Activated T-helper 1 cell treated with Interleukin-2 at 50 U/mL for 16 hours (primary cell): ENCODE measurements at regions not wholly inside any gene's neighbourhood (a gene's known extent, or its start where the extent isn't known, plus 50 kb on each side); places are given as distances from the start of the nearest gene placed in this dataset.

Experiments
- DNase-seq: peaks from one replicate; pipeline ENCODE4 v3.0.0-alpha.2; 2020; ENCODE audit warnings: low read depth

DNA sequence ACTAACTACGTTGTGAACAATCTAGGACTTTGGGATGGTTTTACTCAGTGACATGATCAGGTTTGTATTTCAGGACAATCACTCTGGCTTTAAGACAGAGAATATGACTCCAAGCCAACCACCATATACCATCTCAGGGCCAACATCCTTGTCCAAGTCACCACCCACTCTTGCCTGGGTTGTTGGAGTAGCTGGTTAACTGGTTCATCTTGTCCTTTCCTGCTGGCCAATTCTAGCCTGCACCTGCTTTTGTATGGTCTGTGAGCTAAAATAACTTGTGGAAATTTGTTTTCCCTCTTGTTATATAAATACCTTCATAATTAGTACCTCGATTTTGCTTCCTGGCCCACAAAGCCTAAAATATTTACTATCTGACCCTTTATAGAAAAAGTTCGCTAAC, 306.8 kb upstream of the STT3B start:
- DNase-seq, result no peak

DNA sequence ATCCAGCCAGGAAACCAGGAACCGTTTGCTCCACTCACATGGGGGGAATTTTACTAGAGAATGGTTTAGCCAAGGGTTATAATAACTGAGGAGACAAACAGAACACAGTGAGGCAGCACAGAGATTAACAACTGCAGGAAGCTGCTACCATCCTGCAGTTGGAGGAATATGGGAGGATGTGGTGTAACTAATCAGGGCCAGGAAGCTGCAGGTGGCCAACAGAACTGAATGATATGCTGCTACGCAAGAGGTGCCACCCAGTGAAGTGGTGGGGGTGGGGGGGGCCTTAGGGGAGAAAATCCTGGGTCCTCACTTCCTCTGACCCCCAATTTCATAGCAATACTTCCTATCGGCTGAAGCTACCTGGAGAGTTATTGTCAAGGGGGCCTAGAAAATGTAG, 306.4 kb upstream of the STT3B start:
- no peak for DNase-seq

DNA sequence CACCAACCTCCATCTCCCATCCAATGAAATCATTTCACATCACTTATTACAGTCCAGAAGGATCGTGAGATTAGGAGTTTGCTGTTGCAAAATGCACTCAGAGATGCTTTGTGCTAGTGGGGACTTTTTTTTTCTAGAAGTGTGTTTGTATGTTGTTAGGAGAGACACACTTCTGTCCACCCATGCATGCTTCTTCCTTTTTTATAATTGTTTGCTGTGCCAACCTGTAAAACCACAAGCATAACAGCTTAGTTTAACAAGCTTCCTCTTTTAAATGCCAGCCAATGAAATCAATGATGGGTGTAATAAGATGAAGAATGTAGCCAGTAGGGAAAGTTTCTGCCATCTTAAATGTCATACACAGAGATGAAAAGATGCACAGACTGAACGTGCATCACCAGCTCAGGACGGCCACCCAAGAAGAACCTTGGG, 305.6 kb upstream of the STT3B start:
- no peak for DNase-seq

DNA sequence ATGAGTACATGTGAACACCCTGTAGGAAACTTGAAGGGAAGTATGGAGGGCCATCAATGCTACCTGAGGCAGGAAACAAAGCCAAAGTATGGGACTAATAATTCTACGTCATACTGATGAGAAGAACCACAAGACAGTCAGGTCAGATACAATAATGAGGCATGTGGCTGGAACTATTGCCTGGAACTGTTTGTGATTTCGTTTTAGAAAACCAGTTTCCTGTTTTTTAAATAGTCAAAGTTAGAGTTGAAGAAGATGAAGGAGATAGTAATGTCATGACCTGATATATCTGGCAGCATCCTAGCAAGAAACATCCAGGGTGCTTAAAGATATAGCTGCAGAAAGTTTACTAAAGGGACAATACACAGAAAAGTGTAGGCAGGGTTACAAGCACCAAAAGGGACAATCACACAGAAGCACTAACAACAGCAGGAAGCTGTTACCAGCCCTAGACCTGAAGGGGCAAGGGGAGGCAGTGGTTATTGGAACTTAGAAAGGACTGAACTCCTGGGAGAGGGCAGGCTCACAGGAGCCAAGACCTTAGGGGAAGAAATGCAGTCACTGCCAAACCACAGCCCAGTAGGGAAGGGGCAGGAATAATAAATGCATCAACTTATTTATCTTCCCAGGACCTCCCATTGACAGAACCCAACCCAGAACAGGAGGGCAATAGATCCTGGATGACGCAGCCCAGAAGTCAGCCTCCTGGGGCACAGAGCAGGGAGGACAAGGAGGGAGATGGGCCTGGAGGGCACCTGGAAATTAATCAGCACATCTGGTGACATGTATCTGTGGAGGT, 302.1 kb upstream of the STT3B start:
- DNase-seq, result no peak

- no peak for DNase-seq
Observed at GRCh38 chr3:31232055-31233025, 300.4 kb upstream of the STT3B start.

DNA sequence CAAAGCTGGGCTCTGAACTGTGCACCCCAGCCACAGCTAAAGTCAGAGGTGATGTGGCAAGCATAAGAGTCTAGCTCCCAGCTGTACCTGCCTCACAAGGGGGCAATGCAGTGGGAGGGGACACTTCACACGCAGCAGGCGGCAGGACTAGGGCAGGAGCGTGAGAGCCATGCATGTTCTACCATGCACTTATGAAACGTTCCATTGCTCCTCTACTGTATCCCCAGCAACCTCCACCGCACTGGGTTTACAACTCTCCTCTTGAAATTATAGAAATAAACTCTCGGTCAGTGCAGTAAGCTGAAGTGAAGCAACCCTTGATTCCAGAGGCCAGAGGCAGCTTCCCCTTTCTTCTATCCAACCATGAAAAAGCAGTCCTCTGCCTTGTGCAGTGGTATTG, 298.6 kb upstream of the STT3B start:
- DNase-seq, result no peak

GRCh38 chr3:31235062-31235700, 297.5 kb upstream of the STT3B start:
- no peak for DNase-seq

DNA sequence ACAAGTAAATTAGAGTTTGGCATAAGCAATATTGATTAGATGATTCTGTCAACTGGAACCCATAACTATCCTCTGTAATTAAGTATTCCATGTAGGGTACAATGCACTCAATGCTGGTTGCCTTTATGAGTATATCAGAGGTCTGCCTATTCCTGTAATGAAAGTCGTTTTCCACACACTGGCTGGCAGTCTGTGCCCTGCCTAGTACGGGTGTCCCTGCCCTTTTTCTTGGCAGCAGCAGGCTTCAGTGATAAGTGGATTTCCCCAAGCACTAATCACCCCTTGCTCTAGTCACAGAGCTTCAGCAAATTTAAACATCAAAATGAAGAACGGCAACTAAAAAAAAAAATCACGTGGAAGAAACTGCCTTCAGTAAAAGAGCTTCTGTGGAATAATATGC, 294.8 kb upstream of the STT3B start:
- no peak for DNase-seq

DNA sequence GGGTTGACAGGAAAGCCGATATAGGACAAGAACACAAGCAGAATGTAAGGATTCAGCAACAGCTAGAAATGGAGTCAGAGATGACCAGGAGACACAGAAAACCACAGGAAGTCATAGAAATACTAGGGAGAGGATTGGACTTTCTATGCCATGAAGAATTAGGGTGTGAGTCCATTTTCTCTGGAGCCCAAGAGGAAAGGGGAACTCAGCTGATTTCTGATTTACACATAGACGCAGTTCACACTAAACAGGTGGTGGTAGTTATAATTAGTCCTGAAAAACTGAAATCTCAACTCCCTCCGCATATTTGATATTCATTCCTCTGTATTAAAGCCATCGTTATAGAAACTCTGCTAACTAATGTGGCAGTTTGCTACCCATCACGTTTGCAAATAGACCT, 292.7 kb upstream of the STT3B start:
- DNase-seq, result no peak

- DNase-seq, result no peak
Observed at GRCh38 chr3:31240466-31240865, 292.3 kb upstream of the STT3B start.

DNA sequence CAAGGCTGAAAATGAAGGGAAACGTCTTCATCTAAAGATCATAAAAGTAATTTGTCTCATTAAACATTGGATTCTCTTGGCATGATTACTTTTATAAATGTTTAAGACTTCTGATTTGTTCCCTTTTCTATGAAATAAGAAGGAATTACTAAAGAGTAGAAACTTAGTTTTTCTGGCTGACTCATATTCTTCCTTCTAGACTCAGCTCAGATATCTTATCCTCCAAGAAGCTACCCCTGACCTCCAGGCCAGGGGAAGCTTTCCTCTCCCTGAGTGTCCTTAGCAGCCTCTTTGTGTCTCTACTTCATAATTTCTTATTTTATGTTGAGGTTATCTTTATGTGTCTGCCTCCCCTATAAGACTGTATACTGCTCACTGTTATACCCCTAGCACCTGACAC, 291.9 kb upstream of the STT3B start:
- DNase-seq, result no peak

DNA sequence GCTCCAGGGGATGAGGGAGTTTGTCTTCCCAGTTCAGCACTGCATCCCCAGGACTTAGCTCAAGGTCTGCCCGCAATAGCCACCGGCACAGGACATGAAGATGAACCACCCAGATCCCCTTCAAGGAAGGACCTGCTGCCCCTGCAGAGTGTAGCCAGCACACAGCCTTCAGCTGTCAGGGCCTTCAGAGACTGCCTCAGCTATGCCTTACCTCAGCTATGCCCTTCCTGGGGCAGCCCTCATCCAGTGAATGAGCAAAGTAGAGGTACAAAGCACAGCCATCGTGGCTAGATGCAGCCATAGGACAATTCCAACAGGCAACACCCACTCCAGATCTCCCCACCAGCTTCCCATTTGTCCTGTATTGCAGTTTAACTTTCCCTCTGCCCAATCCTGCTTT, 291.2 kb upstream of the STT3B start:
- DNase-seq, result no peak

- no peak for DNase-seq
Observed at GRCh38 chr3:31242026-31242960, 290.4 kb upstream of the STT3B start.

GRCh38 chr3:31244929-31245817, 287.6 kb upstream of the STT3B start:
- DNase-seq, result no peak

GRCh38 chr3:31246293-31247062, 286.2 kb upstream of the STT3B start:
- no peak for DNase-seq

- no peak for DNase-seq
Observed at GRCh38 chr3:31247063-31247447, 285.7 kb upstream of the STT3B start.

DNA sequence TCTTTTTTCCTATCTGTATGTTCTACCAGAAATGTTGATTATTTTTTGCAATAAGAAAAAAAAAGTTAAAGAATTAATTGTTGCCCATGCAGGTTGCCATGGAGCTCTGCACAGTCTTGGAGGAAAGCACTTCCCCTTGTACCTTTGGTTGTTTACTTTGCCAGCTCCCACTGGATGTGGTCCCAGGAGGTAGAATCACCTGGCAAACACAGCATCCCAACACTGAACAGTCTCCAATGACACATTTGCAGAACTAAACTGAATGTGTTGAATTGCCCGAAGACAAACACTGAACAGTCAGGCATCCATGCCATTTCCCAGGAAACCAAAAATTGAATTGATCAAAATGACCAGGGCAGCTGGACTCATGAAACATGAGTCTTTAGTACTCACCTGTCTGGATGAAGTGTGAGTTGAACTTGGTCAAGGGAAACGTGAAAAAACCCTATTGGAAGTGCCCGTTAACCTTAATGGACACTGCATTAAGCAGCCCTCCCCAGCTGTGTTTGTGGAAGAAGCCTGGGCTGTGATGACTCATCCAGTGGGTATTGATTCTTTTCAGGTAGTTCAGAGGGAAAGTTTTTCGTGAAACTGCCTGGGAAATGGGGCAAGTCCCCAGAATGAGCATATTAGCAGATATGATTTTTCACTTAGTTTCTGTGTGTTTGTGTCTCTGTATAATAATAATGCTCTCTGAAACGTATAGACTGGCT, 284.7 kb upstream of the STT3B start:
- DNase-seq, result no peak

- no peak for DNase-seq
Observed at GRCh38 chr3:31248563-31248992, 284.1 kb upstream of the STT3B start.

GRCh38 chr3:31249545-31249944, 283.2 kb upstream of the STT3B start:
- DNase-seq, result no peak
